Muscle of leg (tissue), 3 donors: ENCODE measurements at regions not wholly inside any gene's neighbourhood (a gene's known extent, or its start where the extent isn't known, plus 50 kb on each side); places are given as distances from the start of the nearest gene placed in this dataset.

Experiments
- DNase-seq: peaks from one replicate; pipeline ENCODE4 v3.0.0; 2013
- H3K27ac ChIP-seq: one replicate; pipeline ENCODE4 v1.5.1; 2013; ENCODE audit warnings: mild to moderate bottlenecking, low read length, control low read depth
- H3K27me3 ChIP-seq: one replicate; pipeline ENCODE4 v1.6.1; 2013; ENCODE audit warnings: low read length; ENCODE audit not compliant: control insufficient read depth, insufficient read depth
- H3K36me3 ChIP-seq: one replicate; pipeline ENCODE4 v1.6.1; 2013; ENCODE audit warnings: low read length; ENCODE audit not compliant: control insufficient read depth, insufficient read depth
- H3K4me1 ChIP-seq: one replicate; pipeline ENCODE4 v1.6.1; 2013; ENCODE audit warnings: low read length; ENCODE audit not compliant: control insufficient read depth, insufficient read depth
- H3K4me3 ChIP-seq: one replicate; pipeline ENCODE4 v1.5.1; 2013; ENCODE audit warnings: low read length, control low read depth
- H3K9me3 ChIP-seq: replicated peaks from 2 replicates; pipeline ENCODE4 v1.6.1; 2013; ENCODE audit warnings: low read depth, low read length; ENCODE audit not compliant: control insufficient read depth
- WGBS: methylation state at CpG from one replicate; pipeline ENCODE4 v1.1.5; 2013; ENCODE audit warnings: missing lambda C conversion rate; ENCODE audit not compliant: insufficient coverage; 5-methylcytosine and 5-hydroxymethylcytosine counted together

GRCh38 chr1:101098327-101098726 is 72.7 kb upstream of the DPH5 start:
- Histone ChIP-seq H3K4me3 (no peak overlapping the region), H3K36me3 (no peaks in the 10 kb centered on the region), H3K9me3 (no peaks in the 10 kb centered on the region), H3K27me3 (no peaks in the 10 kb centered on the region), H3K4me1 (no peaks in the 10 kb centered on the region), H3K27ac (no peak overlapping the region)
- DNase-seq, result no peak
- WGBS, result 100% methylated on average over 1 of the region's 2 CpGs

DNA sequence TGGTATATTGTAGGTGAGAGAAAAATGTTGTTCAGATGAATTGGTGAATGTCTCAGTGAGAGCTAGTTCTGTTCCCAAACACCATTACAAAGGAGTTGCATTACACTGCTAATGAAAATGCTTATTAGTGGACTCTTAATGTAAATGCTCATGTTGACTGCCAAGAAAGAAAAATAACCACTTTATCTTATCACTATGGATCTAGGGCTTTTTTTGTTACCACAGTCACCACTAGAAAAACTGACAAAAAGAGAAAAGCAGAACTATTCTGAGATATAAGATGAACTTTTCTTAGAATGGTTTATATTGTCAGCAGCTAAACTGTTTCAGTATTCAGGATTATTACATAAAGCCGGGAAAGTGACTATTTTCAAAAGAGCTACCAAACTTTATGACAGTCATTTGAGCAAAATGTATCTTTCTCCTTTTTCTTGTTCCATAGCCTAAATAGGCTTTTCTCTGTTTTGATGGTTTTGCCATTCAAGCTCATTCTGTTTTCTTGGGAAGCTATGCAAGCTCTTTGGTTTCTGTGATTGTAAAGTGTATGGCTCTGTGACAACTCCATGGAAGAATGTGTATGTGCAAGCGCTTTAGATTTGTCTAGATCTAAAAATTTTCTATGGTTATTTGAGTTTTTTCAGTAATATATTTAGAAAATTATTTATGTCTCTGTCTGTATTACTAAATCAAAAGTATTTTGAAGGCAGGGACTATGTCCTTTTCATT is 64.2 kb upstream of the DPH5 start:
- H3K36me3 ChIP-seq, result peaks cover 2% of the 10 kb centered on the region
- WGBS, result no CpG with 5 or more reads among the region's 2 CpGs
- DNase-seq, result no peak

DNA sequence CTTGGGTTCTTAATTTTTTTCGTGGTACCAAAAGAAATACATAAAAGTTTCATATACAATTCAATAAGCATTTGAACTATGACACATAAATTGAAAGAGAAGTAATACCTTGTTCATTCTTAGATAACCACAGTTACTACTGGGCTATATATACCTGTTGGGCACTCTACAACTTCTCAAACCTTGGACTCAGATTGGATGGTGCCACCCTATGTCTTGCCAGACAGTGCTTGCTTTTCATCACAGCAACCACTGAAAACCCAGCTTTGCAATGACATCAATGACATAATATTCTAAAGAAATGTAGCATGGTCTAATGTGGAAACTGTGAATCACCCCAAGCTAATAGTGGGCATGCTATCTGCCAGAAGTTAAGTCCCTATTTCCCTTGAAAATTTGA is 62.8 kb upstream of the DPH5 start:
- DNase-seq, result no peak
- peaks cover 2% of the 10 kb centered on the region for H3K36me3 ChIP-seq
- H3K9me3 ChIP-seq, result no peaks in the 10 kb centered on the region
- no peak overlapping the region for H3K27ac ChIP-seq
- no CpG with 5 or more reads among the region's 1 CpG for WGBS
- H3K4me3 ChIP-seq, result no peak overlapping the region
- no peaks in the 10 kb centered on the region for H3K27me3 ChIP-seq
- H3K4me1 ChIP-seq, result no peaks in the 10 kb centered on the region

More for the DNA sequence above, 64.2 kb upstream of the DPH5 start:
- Histone ChIP-seq H3K27ac (no peak overlapping the region), H3K4me1 (no peaks in the 10 kb centered on the region), H3K9me3 (no peaks in the 10 kb centered on the region), H3K27me3 (no peaks in the 10 kb centered on the region), H3K4me3 (no peak overlapping the region)

- DNase-seq, result no peak
- Histone ChIP-seq H3K36me3 (peaks cover 2% of the 10 kb centered on the region), H3K27me3 (no peaks in the 10 kb centered on the region), H3K9me3 (no peaks in the 10 kb centered on the region), H3K4me3 (no peak overlapping the region), H3K4me1 (no peaks in the 10 kb centered on the region), H3K27ac (no peak overlapping the region)
- no CpG with 5 or more reads among the region's 2 CpGs for WGBS
Measured at GRCh38 chr1:101086783-101087182, 61.2 kb upstream of the DPH5 start.

DNA sequence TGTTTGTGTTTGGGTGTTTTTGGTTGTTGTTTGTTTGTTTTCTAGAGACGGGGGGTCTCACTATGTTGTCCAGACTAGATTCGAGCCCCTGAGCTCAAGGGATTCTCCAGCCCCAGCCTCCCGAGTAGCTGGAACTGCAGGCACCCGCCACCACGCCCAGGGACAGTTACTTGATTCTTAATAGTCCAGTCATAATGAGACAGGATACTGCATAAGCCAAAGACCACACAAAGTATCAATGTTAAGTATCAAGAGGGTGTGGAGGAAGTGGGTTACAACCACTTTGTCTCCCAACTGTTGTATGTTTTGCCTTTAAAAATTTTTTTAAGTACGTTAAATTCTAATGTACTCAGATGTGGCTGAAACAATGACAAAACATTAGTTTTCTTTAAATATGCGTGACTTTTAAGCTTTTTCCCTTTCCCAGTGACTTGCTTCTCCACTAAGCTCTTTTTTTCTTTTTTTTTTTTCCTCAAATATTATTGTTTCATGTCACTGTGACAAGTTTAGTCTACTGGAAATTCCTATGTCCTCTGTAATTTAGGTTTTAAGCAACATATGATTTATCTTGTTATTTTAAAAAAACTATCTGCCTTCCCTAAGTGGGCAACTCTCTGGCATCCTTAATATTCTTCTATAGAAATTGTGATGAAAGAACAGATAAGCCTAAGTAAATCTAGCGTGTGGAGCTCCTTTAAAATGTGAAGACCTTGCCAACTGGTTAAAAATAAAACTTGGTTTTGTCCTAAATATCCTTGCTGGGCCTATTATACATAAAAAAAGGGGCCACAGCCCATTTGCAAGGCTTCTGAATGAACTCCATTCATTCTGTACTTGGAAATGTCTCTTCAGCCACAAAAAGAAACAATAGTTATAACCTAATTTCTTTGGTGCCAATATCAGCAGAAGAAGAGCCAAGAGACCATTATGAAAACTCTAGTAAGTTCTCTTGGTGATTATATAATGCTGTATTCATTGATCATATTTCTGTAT is 56.2 kb upstream of the DPH5 start:
- no peaks in the 10 kb centered on the region for H3K9me3 ChIP-seq
- no peaks in the 10 kb centered on the region for H3K4me1 ChIP-seq
- H3K36me3 ChIP-seq, result peaks cover 4% of the 10 kb centered on the region
- no peak overlapping the region for H3K27ac ChIP-seq
- DNase-seq, result no peak
- WGBS, result 100% methylated on average over 1 of the region's 8 CpGs
- H3K4me3 ChIP-seq, result no peak overlapping the region
- H3K27me3 ChIP-seq, result no peaks in the 10 kb centered on the region

GRCh38 chr1:101080859-101081258 is 55.3 kb upstream of the DPH5 start:
- peaks cover 4% of the 10 kb centered on the region for H3K36me3 ChIP-seq
- WGBS, result 88% methylated on average over 2 of the region's 3 CpGs
- H3K27ac ChIP-seq, result no peak overlapping the region

DNA sequence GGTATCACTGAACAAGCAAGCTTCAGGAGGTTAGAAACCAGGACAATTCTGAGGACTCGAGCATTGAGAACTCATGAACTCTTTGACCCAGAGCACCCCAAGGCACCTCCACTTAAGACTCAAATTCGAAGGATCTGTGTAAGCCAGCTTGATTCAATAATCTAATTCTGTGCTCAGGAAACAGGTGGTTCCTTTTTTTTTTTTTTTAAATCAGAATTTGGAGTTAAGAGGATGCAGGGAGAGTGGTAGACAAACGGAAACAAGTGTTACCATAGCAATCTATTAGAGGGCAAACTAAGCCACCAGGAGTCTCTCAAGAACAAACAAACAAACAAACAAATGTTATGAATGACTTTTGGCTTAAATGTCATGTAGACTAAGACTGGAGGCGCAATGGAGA is 53.8 kb upstream of the DPH5 start:
- H3K27me3 ChIP-seq, result no peaks in the 10 kb centered on the region
- DNase-seq, result peak; percentile 15
- H3K4me1 ChIP-seq, result no peaks in the 10 kb centered on the region
- H3K9me3 ChIP-seq, result no peaks in the 10 kb centered on the region
- no peak overlapping the region for H3K27ac ChIP-seq
- H3K4me3 ChIP-seq, result no peak overlapping the region
- 50% methylated on average over 1 of the region's 4 CpGs for WGBS
- H3K36me3 ChIP-seq, result peaks cover 4% of the 10 kb centered on the region

More at GRCh38 chr1:101080859-101081258, 55.3 kb upstream of the DPH5 start:
- no peaks in the 10 kb centered on the region for H3K4me1 ChIP-seq
- H3K27me3 ChIP-seq, result no peaks in the 10 kb centered on the region
- DNase-seq, result no peak
- H3K4me3 ChIP-seq, result no peak overlapping the region
- no peaks in the 10 kb centered on the region for H3K9me3 ChIP-seq

GRCh38 chr1:101077849-101078248 is 52.3 kb upstream of the DPH5 start:
- 90% methylated on average over 3 of the region's 4 CpGs for WGBS
- no peaks in the 10 kb centered on the region for H3K27me3 ChIP-seq
- H3K9me3 ChIP-seq, result no peaks in the 10 kb centered on the region
- H3K4me1 ChIP-seq, result no peaks in the 10 kb centered on the region
- peaks cover 4% of the 10 kb centered on the region for H3K36me3 ChIP-seq
- H3K4me3 ChIP-seq, result no peak overlapping the region
- DNase-seq, result no peak
- no peak overlapping the region for H3K27ac ChIP-seq

DNA sequence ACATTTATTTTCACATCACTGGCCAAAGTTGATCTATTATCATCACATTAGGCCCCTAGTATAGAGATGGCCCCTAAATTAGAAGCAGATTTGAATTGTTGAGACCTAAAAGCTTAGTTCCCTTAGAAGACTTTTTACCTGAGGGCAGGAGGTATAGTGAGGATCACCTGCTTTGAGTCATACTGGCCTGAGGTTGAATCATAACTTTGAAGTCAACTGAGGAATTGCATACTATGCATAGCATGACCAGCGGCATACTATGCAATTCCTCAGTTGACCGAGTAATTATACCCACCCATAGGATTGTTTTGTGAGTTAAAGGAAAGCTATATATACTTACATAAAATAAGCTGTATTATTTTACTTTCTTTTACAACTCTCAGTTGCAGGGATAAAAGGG is 50.3 kb upstream of the DPH5 start:
- no peak overlapping the region for H3K4me3 ChIP-seq
- no peaks in the 10 kb centered on the region for H3K4me1 ChIP-seq
- H3K27ac ChIP-seq, result no peak overlapping the region
- H3K9me3 ChIP-seq, result no peaks in the 10 kb centered on the region
- WGBS, result no CpG with 5 or more reads among the region's 2 CpGs
- no peak for DNase-seq
- H3K36me3 ChIP-seq, result peaks cover 3% of the 10 kb centered on the region
- H3K27me3 ChIP-seq, result no peaks in the 10 kb centered on the region
